GM19035 (cell line): ENCODE measurements at regions not wholly inside any gene's neighbourhood (a gene's known extent, or its start where the extent isn't known, plus 50 kb on each side); places are given as distances from the start of the nearest gene placed in this dataset.

Source experiments
- ATAC-seq: cut with Tn5 transposase; IDR thresholded peaks from one replicate; pipeline ENCODE4 v1.9.1; 2021; ENCODE audit not compliant: unreplicated experiment

GRCh38 chr22:48890693-48891554 is 936.7 kb downstream of the BRD1 start:
- ATAC-seq = no peak

- no peak for ATAC-seq
Observed at GRCh38 chr22:48889887-48890692, 937.6 kb downstream of the BRD1 start.

DNA sequence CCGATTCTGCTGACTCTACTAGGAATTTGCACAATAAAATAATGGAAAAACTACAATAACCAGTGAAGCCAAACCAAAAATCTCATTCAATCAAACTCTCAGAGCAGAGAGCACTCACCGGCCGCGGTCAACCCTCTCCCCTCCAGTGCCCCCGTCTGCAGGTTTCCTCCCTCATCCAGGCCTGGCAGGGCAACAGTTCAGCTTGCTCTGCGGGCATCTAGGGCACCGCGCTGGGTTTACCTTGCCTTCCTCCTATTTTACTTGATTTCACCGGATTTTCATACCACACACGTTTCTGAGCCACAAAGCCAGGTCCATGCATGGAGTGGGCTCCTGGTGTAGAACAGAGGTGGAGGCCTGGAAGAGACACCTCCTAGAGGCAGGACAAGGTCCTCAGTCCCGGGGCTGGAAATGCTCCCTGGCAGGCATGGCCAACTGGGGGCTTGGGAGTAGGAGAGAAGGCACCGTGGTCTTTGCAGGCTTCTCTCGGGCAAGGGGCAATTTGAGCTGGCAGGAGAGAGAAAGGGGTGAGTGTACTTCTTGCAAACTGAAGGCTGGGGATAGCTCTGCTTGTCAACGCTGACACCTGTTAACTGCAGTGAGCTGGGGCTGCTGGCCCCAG is 938.4 kb downstream of the BRD1 start:
- no peak for ATAC-seq

DNA sequence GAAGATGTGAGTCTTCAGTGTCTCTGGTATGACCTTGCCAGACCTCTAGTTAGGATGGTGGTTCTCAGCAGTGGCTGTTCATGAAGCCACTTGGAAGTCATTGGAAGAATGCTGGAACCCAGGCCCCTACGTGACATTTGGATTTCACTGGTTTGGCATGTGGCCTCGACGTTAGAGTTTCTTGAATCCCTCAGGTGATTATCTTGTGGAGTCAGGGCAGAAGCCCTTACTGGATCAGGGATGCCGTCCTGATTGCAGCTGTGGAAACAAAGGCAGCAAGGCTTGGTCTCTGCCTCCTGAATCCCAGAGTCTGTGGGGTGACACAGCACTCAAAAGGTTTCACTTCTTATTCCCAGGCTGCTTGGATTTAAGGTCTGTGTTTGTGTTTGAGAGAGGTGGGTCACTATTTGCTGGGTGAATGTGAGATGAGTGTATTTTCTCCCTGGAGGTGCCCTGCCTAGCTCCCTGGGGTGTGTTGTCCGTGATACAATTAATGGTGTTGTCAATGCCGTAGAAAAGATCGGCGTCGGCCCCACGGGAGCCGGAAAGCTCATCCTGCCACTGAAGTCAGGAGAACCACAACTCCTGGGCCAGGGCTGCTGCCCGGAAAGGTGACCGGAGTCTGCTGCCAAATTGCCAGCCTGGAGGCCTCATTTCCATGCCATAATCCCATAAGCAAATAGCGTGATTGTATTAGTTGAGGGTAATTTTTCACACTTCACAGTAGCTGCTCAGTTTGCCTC is 939.0 kb downstream of the BRD1 start:
- ATAC-seq = no peak

DNA sequence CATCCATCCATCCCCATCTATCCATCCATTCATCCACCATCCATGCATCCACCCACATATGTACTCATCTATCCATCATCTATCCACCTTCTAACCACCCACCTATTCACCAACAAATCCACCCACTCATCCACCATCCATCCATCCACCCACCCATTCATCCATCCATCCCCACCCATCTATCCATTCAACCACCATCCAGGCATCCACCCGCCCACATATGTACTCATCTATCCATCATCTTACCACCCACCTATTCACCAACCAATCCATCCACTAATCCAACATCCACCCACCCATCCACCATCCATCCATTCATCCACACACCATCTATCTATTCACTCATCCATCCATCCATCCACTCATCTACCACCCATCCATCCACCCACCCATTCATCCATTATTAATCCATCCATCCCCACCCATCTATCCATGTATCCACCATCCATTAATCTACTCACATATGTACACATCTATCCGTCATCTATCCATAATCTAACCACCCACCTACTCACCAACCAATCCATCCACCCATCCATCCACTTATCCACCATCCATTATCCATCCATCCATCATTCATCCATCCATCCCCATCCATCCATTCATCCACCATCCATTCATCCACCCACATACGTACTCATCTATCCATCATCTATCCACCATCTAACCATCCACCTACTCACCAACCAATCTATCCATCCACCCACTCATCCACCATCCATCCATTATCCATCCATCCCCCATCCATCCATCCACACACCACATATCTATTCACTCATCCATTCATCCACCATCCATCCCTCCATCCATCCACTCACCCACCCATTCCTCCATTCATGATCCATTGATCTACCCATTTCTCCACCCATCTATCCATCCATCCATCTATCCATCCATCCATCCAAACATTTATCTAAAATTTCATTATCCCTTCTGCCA is 940.0 kb downstream of the BRD1 start:
- no peak for ATAC-seq

GRCh38 chr22:48886604-48887393 is 940.9 kb downstream of the BRD1 start:
- ATAC-seq = no peak

DNA sequence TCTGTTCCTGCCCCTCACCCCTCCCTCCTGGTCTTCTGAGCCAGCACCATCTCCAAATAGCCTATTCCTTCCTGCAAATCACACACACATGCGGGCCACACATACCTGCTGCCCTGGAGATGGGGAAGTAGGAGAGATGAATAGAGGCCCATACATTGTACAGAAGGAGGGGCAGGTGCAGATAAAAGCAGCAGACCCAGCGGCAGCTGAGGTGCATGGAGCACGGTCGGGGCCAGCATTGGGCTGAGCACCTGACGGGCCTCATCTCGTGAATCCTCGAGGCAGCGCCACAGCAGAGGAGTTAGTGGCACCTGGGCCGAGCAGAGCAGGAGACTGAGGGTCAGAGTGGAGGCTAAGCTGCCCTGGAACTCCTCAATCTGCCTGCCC is 941.8 kb downstream of the BRD1 start:
- no peak for ATAC-seq

DNA sequence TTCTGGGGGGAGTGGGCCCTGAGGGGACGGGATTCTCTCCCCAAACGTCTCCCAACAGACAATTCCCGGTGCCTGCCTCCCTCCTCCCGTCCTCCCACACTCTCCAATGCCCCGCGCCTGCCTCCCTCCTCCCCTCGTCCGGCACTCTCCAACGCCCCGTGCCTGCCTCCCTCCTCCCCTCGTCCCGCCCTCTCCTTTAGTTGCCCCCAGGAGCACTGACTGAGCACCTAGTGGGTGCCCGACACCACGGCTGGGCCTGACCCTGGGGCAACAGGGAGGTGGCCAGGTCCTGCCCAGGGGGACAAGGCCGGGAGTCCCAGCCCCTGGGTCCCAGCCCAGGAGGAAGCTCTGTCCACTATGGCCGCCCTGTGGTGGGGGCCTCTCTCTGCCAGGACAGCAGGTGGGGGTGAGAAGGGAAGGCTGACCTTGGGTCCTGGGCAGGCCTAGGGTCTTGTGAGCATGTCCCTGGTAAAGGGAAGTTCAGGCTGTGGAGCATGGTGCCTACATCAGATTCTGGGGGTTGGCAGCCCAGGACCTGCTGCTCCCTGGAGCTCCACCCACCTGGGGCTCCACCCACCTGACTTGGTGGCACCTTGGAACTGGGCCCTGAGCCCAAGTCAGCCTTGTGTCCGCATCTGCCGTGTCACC is 942.3 kb downstream of the BRD1 start:
- ATAC-seq = no peak

DNA sequence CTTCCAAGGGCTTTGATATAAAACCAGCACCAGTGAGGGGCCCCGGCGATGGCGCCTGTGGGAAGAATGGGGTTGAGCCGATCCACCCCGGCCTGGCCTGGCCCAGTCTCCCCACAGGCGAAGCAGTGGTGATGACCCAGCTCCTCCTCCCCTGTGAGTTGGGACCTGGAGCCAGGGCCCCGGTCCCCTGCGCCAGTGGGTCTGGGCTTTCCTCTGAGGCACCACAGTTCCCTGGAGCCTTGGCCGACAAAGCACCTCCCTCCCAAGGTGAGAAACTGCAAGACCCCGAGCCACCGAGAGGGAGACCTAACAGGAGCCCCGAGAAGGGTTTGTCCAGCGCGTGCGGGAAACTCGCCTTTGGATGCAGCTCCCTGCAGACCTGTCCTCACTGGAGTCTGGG is 942.9 kb downstream of the BRD1 start:
- ATAC-seq = no peak

DNA sequence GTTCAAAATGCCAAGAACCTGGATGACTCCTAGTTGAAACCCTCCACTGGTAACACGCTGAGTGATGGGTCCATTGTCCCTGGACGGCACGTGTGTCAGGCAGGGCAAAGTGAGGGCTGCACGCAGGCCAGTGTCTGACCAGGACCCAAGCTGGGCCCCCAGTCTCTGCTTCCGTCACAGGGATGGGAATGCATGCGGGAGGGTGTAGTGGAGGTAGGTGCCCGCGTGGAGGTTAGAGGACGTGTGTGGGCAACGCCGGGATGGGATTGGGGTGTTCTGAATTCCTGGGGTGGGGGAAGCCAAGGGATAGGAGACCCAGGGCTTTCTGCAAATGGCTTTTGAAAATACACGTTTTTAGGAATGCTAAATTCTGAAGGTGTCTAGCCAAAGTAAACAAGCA is 943.3 kb downstream of the BRD1 start:
- ATAC-seq = no peak

DNA sequence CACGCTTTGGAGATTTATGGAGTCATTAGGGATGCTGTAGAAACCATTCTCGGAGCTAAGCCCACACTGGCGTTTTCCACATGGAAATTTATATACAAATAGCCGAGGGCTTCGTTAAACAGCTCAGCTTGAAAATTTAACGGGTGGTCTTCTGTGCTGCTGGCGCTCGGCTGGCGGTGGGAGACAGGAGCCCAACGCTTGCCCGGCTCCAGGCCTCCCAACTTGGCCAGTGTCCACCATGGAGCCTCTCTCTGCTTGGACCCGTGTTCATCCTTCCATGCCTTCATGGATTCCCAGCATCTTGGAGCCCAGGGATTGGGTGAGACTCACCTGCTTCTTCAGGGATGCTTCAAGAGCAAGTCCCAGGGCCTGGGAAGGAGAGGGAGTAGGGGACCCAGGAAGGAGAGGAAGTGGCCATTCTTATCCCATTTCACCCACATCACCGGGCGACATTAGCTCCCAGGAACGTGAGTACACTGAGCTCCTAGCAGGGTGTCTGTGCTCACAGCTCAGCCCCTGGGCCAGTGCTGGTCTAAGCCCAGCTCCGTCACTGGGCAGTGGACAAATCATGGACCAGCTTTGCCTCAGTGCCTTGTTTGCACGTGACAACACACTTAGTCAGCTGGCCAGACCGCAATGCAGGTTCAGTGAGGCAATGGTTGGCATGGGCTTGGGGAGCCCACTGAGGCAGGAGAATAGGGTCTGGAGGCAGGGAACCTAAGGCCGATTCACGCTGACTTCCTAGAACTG is 944.3 kb downstream of the BRD1 start:
- no peak for ATAC-seq

- no peak for ATAC-seq
Observed at GRCh38 chr22:48882636-48883200, 945.0 kb downstream of the BRD1 start.

DNA sequence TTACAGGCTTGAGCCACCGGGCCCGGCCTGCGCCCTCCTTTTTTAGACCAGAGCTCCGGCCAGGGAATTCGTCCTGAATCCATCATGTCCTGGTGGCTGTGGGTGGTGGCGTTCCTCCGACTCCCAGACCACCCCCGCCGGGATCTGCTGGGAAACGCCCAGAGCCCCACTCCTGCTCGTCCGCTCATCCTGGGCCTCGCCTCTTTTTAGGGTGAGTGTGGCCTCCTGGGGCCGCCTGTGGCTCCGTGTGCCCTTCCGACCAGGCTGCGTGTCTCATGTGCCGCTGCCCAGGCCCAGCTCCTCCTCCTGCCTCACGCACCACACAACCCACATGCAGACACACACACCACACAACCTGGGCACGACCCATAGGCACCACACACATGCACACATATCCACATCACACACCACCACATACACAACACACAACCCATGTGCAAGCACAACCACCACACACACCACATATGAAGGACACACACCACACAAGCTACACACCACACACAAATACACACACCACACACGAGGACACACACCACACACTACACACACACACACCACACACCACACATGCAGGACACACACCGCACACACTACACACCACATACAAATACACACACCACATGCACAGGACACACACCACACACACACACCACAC is 946.2 kb downstream of the BRD1 start:
- no peak for ATAC-seq

- no peak for ATAC-seq
Observed at GRCh38 chr22:48880749-48881148, 946.9 kb downstream of the BRD1 start.

GRCh38 chr22:48876951-48877350 is 950.7 kb downstream of the BRD1 start:
- ATAC-seq = no peak

- no peak for ATAC-seq
Observed at GRCh38 chr22:48874956-48875355, 952.7 kb downstream of the BRD1 start.

GRCh38 chr22:48873191-48873520 is 954.5 kb downstream of the BRD1 start:
- ATAC-seq = no peak
